Thyroid gland (tissue), 4 donors: ENCODE measurements at regions not wholly inside any gene's neighbourhood (a gene's known extent, or its start where the extent isn't known, plus 50 kb on each side); places are given as distances from the start of the nearest gene placed in this dataset.

Source experiments
- DNase-seq, 2 donors: peaks; one replicate each; pipeline ENCODE4 v3.0.0-alpha.2; 2019
- H3K27ac ChIP-seq, 3 donors: fragments of 200-600 bp; sonication (generic); 1 replicate in 2 of 3; 2 replicates in 1 of 3; pipeline ENCODE4 v1.5.1; 2016 to 2019; ENCODE audit warnings: mild to moderate bottlenecking in 1 of 3, moderate library complexity in 1 of 3
- H3K27me3 ChIP-seq: fragments of 200-600 bp; sonication (generic); one replicate; pipeline ENCODE4 v1.5.1; 2019
- H3K36me3 ChIP-seq, 2 donors: fragments of 200-600 bp; sonication (generic); one replicate each; pipeline ENCODE4 v1.5.1; 2016 to 2019
- H3K4me1 ChIP-seq, 2 donors: fragments of 200-600 bp; sonication (generic); one replicate each; pipeline ENCODE4 v1.5.1; 2017 to 2019
- H3K4me3 ChIP-seq, 3 donors: fragments of 200-600 bp; sonication (generic); replicated peaks in 1 of 3; 1 replicate in 2 of 3; 2 replicates in 1 of 3; pipeline ENCODE4 v1.5.1; 2016; ENCODE audit warnings: mild to moderate bottlenecking in 1 of 3
- H3K9me3 ChIP-seq: fragments of 200-600 bp; sonication (generic); one replicate; pipeline ENCODE4 v1.5.1; 2017
- POLR2A ChIP-seq, 2 donors: fragments of 450-650 bp; IDR thresholded peaks; one replicate each; pipeline ENCODE4 v1.6.1; 2017; ENCODE audit warnings: antibody characterized with exemption in 2 of 2, mild to moderate bottlenecking in 2 of 2, moderate library complexity in 1 of 2
- WGBS, 2 donors: methylation state at CpG; one replicate each; pipeline ENCODE4 v1.1.5; 2017; 5-methylcytosine and 5-hydroxymethylcytosine counted together
- intact Hi-C: fragments of 100-400 bp; cut with DNase I; formaldehyde crosslinking; loops from one replicate; pipeline ENCODE4 v1.15.1; 2023
- TF ChIP-seq, protein P1 (sequence below), 6 experiments: fragments of 200-600 bp in 3 of 6; fragments of 450-650 bp in 3 of 6; sonication (generic) in 3 of 6; IDR thresholded peaks; one replicate each; pipeline ENCODE4 v1.5.1; 2016 to 2019; ENCODE audit warnings: antibody characterized with exemption in 6 of 6, mild to moderate bottlenecking in 2 of 6, inconsistent platforms in 1 of 6, moderate library complexity in 1 of 6

DNA sequence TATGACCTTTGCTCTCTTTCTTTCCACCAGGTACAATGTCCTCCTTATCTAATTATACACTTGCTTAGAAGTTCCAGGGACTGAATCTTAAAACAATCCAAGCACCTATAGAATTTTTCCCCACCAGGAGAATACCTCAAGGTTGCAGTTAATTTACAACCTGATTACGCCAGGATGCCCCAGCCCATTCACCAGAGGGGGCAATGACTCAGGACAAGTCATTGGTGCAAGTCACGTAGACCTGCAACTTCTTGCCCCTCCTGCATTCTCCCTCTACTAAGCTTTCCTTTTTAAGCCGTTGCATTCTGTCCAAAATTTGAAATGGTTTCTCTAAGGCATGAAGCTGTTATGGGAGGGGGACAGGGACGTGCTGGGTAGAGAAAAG is 111.1 kb upstream of the SCAF11 start:
- DNase-seq = no peak
- intact Hi-C loops = no loop called here
- Histone ChIP-seq H3K4me1 (no peaks in the 10 kb centered on the region), H3K27me3 (no peaks in the 10 kb centered on the region), H3K9me3 (no peaks in the 10 kb centered on the region), H3K36me3 (no peaks in the 10 kb centered on the region), H3K4me3 (no peak overlapping the region), H3K27ac (no peak overlapping the region)
- TF ChIP-seq, protein P1, sequence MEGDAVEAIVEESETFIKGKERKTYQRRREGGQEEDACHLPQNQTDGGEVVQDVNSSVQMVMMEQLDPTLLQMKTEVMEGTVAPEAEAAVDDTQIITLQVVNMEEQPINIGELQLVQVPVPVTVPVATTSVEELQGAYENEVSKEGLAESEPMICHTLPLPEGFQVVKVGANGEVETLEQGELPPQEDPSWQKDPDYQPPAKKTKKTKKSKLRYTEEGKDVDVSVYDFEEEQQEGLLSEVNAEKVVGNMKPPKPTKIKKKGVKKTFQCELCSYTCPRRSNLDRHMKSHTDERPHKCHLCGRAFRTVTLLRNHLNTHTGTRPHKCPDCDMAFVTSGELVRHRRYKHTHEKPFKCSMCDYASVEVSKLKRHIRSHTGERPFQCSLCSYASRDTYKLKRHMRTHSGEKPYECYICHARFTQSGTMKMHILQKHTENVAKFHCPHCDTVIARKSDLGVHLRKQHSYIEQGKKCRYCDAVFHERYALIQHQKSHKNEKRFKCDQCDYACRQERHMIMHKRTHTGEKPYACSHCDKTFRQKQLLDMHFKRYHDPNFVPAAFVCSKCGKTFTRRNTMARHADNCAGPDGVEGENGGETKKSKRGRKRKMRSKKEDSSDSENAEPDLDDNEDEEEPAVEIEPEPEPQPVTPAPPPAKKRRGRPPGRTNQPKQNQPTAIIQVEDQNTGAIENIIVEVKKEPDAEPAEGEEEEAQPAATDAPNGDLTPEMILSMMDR (IDR thresholded peaks at IDR 0.05) = no peak
- TF ChIP-seq POLR2A (IDR thresholded peaks at IDR 0.05) = no peak
- 87 to 92% methylated on average over 4 of the region's 4 CpGs for WGBS, 2 donors

DNA sequence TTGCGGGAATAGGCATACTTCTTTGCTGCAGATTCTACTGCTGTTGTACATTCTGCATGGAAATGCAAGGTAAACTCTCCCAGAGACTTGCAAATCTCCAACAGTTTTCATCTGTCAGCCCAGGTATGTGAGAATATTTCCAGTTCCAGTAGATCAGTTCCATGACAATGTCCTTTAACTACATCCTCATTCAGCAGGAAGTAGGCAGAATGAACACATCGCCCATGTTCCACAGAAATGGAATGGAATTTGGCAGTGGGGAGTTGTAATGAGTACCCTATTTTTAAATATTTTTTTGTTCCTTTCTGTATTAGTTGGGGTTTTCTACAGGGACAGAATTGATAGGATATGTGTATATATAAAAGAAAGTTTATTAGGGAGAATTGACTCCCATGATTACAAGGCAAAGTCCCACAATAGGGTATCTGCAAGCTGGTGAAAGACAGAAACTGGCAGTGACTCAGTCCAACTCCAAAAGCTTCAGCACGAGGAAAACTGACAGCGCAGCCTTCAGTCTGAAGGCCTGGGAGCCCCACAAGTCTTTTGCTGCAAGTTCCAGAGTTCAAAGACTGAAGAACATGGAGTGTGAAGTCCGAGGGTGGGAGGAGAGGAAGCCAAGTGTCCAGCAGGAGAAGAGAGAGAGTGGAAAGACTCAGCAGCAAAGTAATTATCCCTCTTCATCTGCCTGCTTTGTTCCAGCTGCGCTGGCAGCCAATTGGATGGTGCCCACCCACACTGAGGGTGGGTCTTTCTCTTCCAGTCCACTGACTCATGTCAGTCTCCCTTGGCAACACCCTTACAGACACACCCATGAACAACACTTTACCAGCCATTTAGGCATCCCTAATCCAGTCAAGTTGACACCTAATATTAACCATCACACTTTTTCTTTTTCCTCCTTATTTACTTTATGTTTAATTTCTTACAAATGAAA is 110.4 kb upstream of the SCAF11 start:
- H3K4me1 ChIP-seq = no peaks in the 10 kb centered on the region
- no peak overlapping the region for H3K4me3 ChIP-seq
- H3K9me3 ChIP-seq = no peaks in the 10 kb centered on the region
- H3K36me3 ChIP-seq = no peaks in the 10 kb centered on the region
- intact Hi-C loops = no loop called here
- H3K27ac ChIP-seq = no peak overlapping the region
- 80 to 85% methylated on average over 6 of the region's 6 CpGs for WGBS, 2 donors
- TF ChIP-seq POLR2A (IDR thresholded peaks at IDR 0.05) = no peak
- TF ChIP-seq, protein P1 (IDR thresholded peaks at IDR 0.05) = no peak
- no peak for DNase-seq
- H3K27me3 ChIP-seq = no peaks in the 10 kb centered on the region

DNA sequence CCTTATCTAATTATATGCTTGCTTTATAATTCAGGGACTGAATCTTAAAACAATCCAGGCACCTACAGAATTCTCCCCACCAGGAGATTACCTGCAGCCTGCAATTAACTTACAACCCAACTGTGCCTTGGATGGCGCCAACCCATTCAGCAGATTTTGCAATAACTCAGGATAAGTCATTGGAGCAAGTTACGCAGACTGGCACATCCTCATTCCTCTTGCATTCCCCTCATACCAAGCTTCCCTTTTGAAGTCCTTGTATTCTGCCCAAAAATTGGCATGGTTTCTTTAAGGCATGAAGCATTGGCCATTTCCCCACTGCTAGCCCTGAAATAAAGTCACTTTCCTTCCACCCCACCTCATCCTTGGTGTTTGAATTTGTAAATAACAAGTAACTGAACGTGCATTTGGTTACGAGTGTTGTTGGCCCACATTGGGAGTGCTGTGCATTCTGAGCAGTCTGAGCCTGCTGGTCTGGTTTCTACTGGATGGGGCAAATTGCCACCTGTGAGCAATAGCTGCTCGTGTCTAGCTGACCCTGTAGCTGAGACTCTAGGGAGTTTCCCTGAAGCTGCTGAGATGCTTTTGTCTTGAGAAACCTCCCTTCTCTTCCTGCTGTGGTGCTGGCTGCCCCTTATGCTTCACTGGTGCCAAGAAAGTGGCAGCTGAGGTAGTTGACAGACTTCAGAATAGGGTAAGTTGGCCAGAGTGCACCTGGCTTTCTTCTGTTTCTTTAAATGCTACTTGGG is 99.2 kb upstream of the SCAF11 start:
- no peak for DNase-seq
- H3K27me3 ChIP-seq = no peaks in the 10 kb centered on the region
- no peak overlapping the region for H3K27ac ChIP-seq
- no peak overlapping the region for H3K4me3 ChIP-seq
- H3K9me3 ChIP-seq = no peaks in the 10 kb centered on the region
- intact Hi-C loops = no loop called here
- H3K36me3 ChIP-seq = no peaks in the 10 kb centered on the region
- TF ChIP-seq, protein P1 (IDR thresholded peaks at IDR 0.05) = no peak
- TF ChIP-seq POLR2A (IDR thresholded peaks at IDR 0.05) = no peak
- 81 to 87% methylated on average over 5 of the region's 5 CpGs for WGBS, 2 donors
- no peaks in the 10 kb centered on the region for H3K4me1 ChIP-seq

DNA sequence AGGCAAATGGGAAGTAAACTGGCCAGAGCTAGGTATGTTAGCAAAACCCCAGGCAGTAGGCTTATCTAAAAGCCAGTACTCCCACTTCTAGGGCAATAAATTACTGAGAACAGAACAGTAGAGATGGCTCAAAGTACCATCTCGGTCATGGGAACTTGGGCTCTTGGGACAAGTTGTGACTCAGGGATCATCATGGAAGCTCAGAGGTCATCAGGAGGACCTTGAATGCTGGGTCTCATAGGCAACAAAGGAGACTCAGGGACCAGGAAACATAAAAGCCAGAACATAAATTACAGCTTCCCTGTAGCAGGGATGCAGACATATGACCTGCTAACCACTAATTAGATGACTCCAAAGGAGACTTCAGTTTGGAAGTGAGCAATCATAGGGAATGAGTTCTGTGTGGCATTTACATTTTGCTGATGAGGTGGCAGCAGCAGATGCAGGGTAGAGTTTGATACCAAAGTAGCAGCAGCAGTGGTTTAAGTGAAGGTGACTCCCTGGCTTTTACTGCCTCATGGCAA is 97.6 kb upstream of the SCAF11 start:
- Histone ChIP-seq H3K4me3 (no peak overlapping the region), H3K36me3 (no peaks in the 10 kb centered on the region), H3K27ac (no peak overlapping the region), H3K9me3 (no peaks in the 10 kb centered on the region), H3K4me1 (no peaks in the 10 kb centered on the region), H3K27me3 (no peaks in the 10 kb centered on the region)
- intact Hi-C loops = no loop called here
- 88 to 94% methylated on average over 1 of the region's 1 CpG for WGBS, 2 donors
- TF ChIP-seq POLR2A (IDR thresholded peaks at IDR 0.05) = no peak
- TF ChIP-seq, protein P1 (IDR thresholded peaks at IDR 0.05) = no peak
- no peak for DNase-seq
